HepG2 (cell line): ENCODE measurements at regions not wholly inside any gene's neighbourhood (a gene's known extent, or its start where the extent isn't known, plus 50 kb on each side); places are given as distances from the start of the nearest gene placed in this dataset.

Source experiments
- TOE1 ChIP-seq: sonication (generic); formaldehyde crosslinking; IDR thresholded peaks from 2 replicates; pipeline ENCODE4 v1.4.0; 2020; ENCODE audit warnings: mild to moderate bottlenecking, missing genetic modification reagents
- USF2 ChIP-seq, 2 experiments: sonication (generic) in 1 of 2; formaldehyde crosslinking in 1 of 2; IDR thresholded peaks; 2 replicates each; pipeline versions ENCODE4 v1.5.1 to v1.6.1; 2011 to 2020; ENCODE audit warnings: borderline replicate concordance in 1 of 2, low read depth in 1 of 2, low read length in 1 of 2, mild to moderate bottlenecking in 1 of 2, missing genetic modification reagents in 1 of 2, moderate library complexity in 1 of 2
- ZFP36L1 ChIP-seq: sonication (generic); formaldehyde crosslinking; IDR thresholded peaks from 2 replicates; pipeline ENCODE4 v1.8.0; 2022; ENCODE audit warnings: mild to moderate bottlenecking, missing genetic modification reagents, moderate library complexity

DNA sequence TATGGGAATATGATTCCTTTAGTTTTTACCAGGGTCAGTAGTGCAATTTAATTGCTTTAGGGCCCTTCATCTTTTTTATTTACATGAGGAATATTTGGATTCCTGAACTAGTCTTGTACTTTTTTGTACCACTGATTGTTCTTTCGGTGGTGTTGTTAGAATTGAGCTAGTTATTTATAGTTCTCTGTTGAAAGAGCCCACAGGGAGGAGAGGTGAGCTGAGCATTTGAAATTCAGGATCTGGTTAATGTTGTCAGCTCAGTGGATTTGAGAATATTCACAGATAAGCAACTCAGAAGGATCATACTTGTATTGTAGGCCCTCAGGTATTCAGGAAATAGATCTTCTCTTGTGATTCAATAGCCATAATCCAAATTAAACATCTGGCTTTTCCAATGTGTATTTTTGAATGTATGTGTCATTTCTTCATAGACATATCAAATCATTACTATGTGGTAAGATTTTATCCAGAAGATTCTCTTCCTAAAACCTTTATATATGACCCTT is 613.2 kb downstream of the ISL1 start:
- TF ChIP-seq ZFP36L1 (no peak), USF2 (IDR thresholded peaks at IDR 0.05; ENCODE audit: low read depth, low read length) (no peak), USF2 (CRISPR knock-in tag; IDR thresholded peaks at IDR 0.05; ENCODE audit: borderline replicate concordance) (no peak), TOE1 (CRISPR knock-in tag) (no peak)
